LNCaP clone FGC (cell line): ENCODE measurements at regions not wholly inside any gene's neighbourhood (a gene's known extent, or its start where the extent isn't known, plus 50 kb on each side); places are given as distances from the start of the nearest gene placed in this dataset.

Experiments
- DNase-seq: peaks from one replicate; pipeline ENCODE4 v3.0.0-alpha.2; 2011; ENCODE audit warnings: low read depth
- H3K4me3 ChIP-seq: 2 replicates; pipeline ENCODE4 v1.5.1; 2011; ENCODE audit warnings: mild to moderate bottlenecking, low read depth, low read length, control low read depth
- CTCF ChIP-seq: IDR thresholded peaks from 2 replicates; pipeline ENCODE4 v1.5.1; 2012; ENCODE audit warnings: mild to moderate bottlenecking; ENCODE audit not compliant: control insufficient read depth, insufficient read depth; ENCODE audit errors: extremely low read depth

DNA sequence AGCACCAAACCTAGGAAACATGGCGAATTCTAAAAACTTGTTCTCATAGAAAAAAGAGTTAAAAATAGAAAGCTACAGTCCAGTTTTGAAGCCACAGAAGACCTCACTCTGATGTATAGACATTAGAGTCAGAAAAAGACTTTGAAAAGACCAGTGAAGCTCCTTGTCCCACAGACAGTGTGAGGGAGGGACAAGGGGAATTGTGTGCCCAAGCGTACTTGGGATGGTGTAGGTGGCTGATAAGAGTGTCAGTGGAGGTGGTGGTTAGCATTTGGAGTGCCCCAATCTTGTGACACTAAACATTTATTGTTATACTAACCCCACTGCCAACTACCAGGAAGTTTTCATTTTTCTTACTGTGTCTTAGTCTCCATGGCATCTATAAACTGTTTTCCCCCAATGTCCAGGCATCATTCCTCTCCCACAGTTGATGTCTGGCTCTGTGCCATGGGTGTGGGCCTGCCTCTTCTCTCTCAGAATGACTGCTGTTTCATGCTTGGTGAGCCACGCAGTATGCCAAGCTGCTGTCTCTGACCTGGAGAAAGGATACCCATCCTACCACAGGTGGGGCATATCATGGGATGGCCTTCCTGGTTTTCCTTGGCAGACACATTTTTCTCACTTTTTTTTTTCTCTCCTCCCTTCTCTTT, 161.4 kb downstream of the RPIA start:
- no peak for DNase-seq
- no peak for TF ChIP-seq CTCF
- H3K4me3 ChIP-seq, result no peak overlapping the region

GRCh38 chr2:88853403-88853790, 161.9 kb downstream of the RPIA start:
- no peak overlapping the region for H3K4me3 ChIP-seq
- DNase-seq, result no peak

DNA sequence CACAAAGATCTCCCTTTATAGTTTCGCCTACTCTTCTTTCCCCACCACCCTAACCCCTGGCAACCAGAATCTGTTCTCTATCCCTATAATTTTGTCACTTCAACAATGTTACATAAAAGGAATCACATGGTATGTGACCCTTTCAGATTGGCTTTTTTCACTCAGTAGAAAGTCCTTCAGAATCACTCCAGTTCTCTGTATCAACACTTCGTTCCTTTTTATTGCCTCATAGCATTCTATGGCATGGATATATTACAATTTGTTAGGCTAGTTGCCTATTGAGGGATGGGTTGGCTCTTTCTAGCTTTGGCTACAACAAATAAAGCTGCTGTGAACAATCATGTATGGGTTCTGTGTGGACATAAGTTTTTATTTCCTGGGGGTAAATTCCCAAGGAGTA, 163.1 kb downstream of the RPIA start:
- H3K4me3 ChIP-seq, result no peak overlapping the region
- no peak for DNase-seq
- TF ChIP-seq CTCF, result no peak

More at GRCh38 chr2:88853403-88853790, 161.9 kb downstream of the RPIA start:
- no peak for TF ChIP-seq CTCF

DNA sequence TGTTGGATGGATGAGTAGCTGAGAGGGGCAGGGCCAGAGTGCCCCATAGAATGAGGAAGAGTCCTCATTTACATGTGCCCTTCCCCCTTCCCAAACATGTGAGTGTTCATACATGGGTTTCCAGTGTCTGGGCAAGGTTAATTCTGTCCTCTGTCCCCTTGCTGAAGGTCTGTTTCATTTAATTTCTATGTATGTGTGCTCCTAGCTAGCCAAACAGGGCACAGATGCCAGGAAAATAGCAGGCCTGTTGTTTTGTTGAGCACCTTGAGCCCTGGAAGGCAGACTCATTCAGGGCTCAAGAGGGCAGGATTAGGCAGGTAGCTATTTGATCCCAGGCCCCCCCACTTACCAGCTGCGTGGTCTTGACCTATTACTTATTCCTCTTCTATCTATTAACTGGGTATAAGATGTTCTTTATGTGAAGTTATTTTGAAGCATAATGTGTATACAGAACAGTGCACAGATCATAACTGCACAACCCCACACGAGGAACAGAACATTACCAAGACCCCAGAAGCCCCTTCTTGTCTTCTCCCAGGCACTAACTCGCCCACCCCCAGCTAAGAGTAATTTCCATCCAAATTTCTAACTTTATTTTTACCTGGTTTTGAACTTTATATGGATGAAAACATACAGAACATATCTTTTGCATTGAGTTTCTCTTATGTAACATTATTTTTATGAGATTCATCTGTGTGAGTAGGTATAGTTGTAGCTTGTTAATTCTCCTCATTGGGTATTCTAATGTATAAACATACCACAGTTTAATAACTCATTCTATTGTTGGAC, 164.3 kb downstream of the RPIA start:
- TF ChIP-seq CTCF, result no peak
- H3K4me3 ChIP-seq, result no peak overlapping the region
- no peak for DNase-seq

GRCh38 chr2:88856409-88857135, 165.1 kb downstream of the RPIA start:
- H3K4me3 ChIP-seq, result no peak overlapping the region
- no peak for DNase-seq
- TF ChIP-seq CTCF, result no peak

- DNase-seq, result no peak
- no peak for TF ChIP-seq CTCF
- no peak overlapping the region for H3K4me3 ChIP-seq
Observed at GRCh38 chr2:88857274-88857741, 165.8 kb downstream of the RPIA start.
